WTC11 (cell line): ENCODE measurements at regions not wholly inside any gene's neighbourhood (a gene's known extent, or its start where the extent isn't known, plus 50 kb on each side); places are given as distances from the start of the nearest gene placed in this dataset.

Experiments
- ATAC-seq: fragments of 200-7000 bp; cut with Tn5 transposase; 2 replicates; pipeline ENCODE4 v1.10.0; 2021; ENCODE audit warnings: mild to moderate bottlenecking, moderate library complexity
- CTCF ChIA-PET: fragments of 300-600 bp; sonication (Branson Sonifier 250); formaldehyde crosslinking; loops from one replicate; lab custom pipeline; 2021; ENCODE audit warnings: antibody characterized with exemption; lab: Charles Lee
- POLR2A ChIA-PET: fragments of 350-600 bp; sonication (Branson Sonifier 250); formaldehyde crosslinking; loops from one replicate; lab custom pipeline; 2021; ENCODE audit warnings: antibody characterized with exemption; lab: Charles Lee
- DNase-seq: peaks from one replicate; pipeline ENCODE4 v3.0.0; 2021; ENCODE audit warnings: low spot score
- H3K27ac Mint-ChIP-seq: 2 replicates; pipeline ENCODE4 v1.8.0; 2021; ENCODE audit warnings: mixed read lengths
- H3K27me3 Mint-ChIP-seq: 2 replicates; pipeline ENCODE4 v1.8.0; 2021; ENCODE audit warnings: low read depth, mild to moderate bottlenecking, moderate library complexity, mixed read lengths
- H3K36me3 Mint-ChIP-seq: 2 replicates; pipeline ENCODE4 v1.8.0; 2021; ENCODE audit warnings: mixed read lengths
- H3K4me1 Mint-ChIP-seq: 2 replicates; pipeline ENCODE4 v1.8.0; 2022; ENCODE audit warnings: mixed read lengths
- H3K4me3 Mint-ChIP-seq: 2 replicates; pipeline ENCODE4 v1.8.0; 2021; ENCODE audit warnings: mild to moderate bottlenecking, moderate library complexity, mixed read lengths
- H3K9me3 Mint-ChIP-seq: 2 replicates; pipeline ENCODE4 v1.8.0; 2021; ENCODE audit warnings: mixed read lengths
- ATF2 ChIP-seq: sonication (generic); formaldehyde crosslinking; IDR thresholded peaks from 2 replicates; pipeline ENCODE4 v1.8.1; 2022; ENCODE audit warnings: low read depth, missing genetic modification reagents, borderline replicate concordance
- ATF6 ChIP-seq: sonication (generic); formaldehyde crosslinking; IDR thresholded peaks from 2 replicates; pipeline ENCODE4 v1.8.1; 2023; ENCODE audit warnings: mild to moderate bottlenecking, missing genetic modification reagents
- ESRRA ChIP-seq: sonication (generic); formaldehyde crosslinking; IDR thresholded peaks from 2 replicates; pipeline ENCODE4 v1.8.1; 2022; ENCODE audit warnings: mild to moderate bottlenecking, missing genetic modification reagents, borderline replicate concordance
- ETV6 ChIP-seq: sonication (generic); formaldehyde crosslinking; IDR thresholded peaks from 2 replicates; pipeline ENCODE4 v1.8.1; 2022; ENCODE audit warnings: mild to moderate bottlenecking, missing genetic modification reagents
- GABPB1 ChIP-seq: sonication (generic); formaldehyde crosslinking; IDR thresholded peaks from 2 replicates; pipeline ENCODE4 v1.8.1; 2023; ENCODE audit warnings: mild to moderate bottlenecking, missing genetic modification reagents
- MLX ChIP-seq: sonication (generic); formaldehyde crosslinking; IDR thresholded peaks from 2 replicates; pipeline ENCODE4 v1.8.1; 2023; ENCODE audit warnings: mild to moderate bottlenecking, missing genetic modification reagents, moderate library complexity
- NFYB ChIP-seq: sonication (generic); formaldehyde crosslinking; conservative IDR thresholded peaks from 2 replicates; pipeline ENCODE4 v1.8.0; 2022; ENCODE audit warnings: low read depth, missing genetic modification reagents
- PRDM15 ChIP-seq: sonication (generic); formaldehyde crosslinking; IDR thresholded peaks from 2 replicates; pipeline ENCODE4 v1.8.0; 2022; ENCODE audit warnings: missing genetic modification reagents
- SMAD4 ChIP-seq: sonication (generic); formaldehyde crosslinking; IDR thresholded peaks from 2 replicates; pipeline ENCODE4 v1.8.0; 2022; ENCODE audit warnings: mild to moderate bottlenecking, missing genetic modification reagents
- USF1 ChIP-seq: sonication (generic); formaldehyde crosslinking; IDR thresholded peaks from 2 replicates; pipeline ENCODE4 v1.8.0; 2022; ENCODE audit warnings: mild to moderate bottlenecking, missing genetic modification reagents
- ZNF121 ChIP-seq: sonication (generic); formaldehyde crosslinking; IDR thresholded peaks from 2 replicates; pipeline ENCODE4 v1.8.0; 2023; ENCODE audit warnings: missing genetic modification reagents
- TF ChIP-seq, protein P1 (sequence below): sonication (generic); formaldehyde crosslinking; IDR thresholded peaks from 2 replicates; pipeline ENCODE4 v1.8.0; 2023; ENCODE audit warnings: mild to moderate bottlenecking, missing genetic modification reagents
- TF ChIP-seq, protein P2 (sequence below): fragments of 250-450 bp; sonication (Bioruptor Pico); IDR thresholded peaks from 2 replicates; pipeline ENCODE4 v1.9.0; 2021; ENCODE audit warnings: mild to moderate bottlenecking
- TF ChIP-seq, protein P3 (sequence below): fragments of 250-450 bp; sonication (Bioruptor Pico); IDR thresholded peaks from 2 replicates; pipeline ENCODE4 v1.9.0; 2021; ENCODE audit warnings: mild to moderate bottlenecking, borderline replicate concordance
- TF ChIP-seq, protein P4 (sequence below): sonication (generic); formaldehyde crosslinking; IDR thresholded peaks from 2 replicates; pipeline ENCODE4 v1.8.1; 2022; ENCODE audit warnings: mild to moderate bottlenecking, missing genetic modification reagents, moderate library complexity, borderline replicate concordance
- TF ChIP-seq, protein P5 (sequence below): sonication (generic); formaldehyde crosslinking; IDR thresholded peaks from 2 replicates; pipeline ENCODE4 v1.8.1; 2022; ENCODE audit warnings: mild to moderate bottlenecking, moderate library complexity, missing genetic modification reagents

- ATAC-seq (no peak), DNase-seq (no peak)
- Mint-ChIP-seq H3K9me3 (peaks cover 6% of the 10 kb centered on the region; the same call in 1 of the 2 replicates), H3K27me3 (no peaks in the 10 kb centered on the region), H3K4me3 (no peak overlapping the region), H3K4me1 (peaks cover 16% of the 10 kb centered on the region), H3K36me3 (no peaks in the 10 kb centered on the region), H3K27ac (no peak overlapping the region; the same call in 1 of the 2 replicates)
- TF ChIP-seq, protein P1, sequence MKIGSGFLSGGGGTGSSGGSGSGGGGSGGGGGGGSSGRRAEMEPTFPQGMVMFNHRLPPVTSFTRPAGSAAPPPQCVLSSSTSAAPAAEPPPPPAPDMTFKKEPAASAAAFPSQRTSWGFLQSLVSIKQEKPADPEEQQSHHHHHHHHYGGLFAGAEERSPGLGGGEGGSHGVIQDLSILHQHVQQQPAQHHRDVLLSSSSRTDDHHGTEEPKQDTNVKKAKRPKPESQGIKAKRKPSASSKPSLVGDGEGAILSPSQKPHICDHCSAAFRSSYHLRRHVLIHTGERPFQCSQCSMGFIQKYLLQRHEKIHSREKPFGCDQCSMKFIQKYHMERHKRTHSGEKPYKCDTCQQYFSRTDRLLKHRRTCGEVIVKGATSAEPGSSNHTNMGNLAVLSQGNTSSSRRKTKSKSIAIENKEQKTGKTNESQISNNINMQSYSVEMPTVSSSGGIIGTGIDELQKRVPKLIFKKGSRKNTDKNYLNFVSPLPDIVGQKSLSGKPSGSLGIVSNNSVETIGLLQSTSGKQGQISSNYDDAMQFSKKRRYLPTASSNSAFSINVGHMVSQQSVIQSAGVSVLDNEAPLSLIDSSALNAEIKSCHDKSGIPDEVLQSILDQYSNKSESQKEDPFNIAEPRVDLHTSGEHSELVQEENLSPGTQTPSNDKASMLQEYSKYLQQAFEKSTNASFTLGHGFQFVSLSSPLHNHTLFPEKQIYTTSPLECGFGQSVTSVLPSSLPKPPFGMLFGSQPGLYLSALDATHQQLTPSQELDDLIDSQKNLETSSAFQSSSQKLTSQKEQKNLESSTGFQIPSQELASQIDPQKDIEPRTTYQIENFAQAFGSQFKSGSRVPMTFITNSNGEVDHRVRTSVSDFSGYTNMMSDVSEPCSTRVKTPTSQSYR (CRISPR knock-in tag) = no peak
- TF ChIP-seq ATF6 = no peak
- no peak for TF ChIP-seq SMAD4
- TF ChIP-seq ETV6 (CRISPR knock-in tag) = no peak
- no peak for TF ChIP-seq USF1 (CRISPR knock-in tag)
- TF ChIP-seq, protein P2, sequence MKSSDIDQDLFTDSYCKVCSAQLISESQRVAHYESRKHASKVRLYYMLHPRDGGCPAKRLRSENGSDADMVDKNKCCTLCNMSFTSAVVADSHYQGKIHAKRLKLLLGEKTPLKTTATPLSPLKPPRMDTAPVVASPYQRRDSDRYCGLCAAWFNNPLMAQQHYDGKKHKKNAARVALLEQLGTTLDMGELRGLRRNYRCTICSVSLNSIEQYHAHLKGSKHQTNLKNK (CRISPR knock-in tag) = no peak
- TF ChIP-seq, protein P3, sequence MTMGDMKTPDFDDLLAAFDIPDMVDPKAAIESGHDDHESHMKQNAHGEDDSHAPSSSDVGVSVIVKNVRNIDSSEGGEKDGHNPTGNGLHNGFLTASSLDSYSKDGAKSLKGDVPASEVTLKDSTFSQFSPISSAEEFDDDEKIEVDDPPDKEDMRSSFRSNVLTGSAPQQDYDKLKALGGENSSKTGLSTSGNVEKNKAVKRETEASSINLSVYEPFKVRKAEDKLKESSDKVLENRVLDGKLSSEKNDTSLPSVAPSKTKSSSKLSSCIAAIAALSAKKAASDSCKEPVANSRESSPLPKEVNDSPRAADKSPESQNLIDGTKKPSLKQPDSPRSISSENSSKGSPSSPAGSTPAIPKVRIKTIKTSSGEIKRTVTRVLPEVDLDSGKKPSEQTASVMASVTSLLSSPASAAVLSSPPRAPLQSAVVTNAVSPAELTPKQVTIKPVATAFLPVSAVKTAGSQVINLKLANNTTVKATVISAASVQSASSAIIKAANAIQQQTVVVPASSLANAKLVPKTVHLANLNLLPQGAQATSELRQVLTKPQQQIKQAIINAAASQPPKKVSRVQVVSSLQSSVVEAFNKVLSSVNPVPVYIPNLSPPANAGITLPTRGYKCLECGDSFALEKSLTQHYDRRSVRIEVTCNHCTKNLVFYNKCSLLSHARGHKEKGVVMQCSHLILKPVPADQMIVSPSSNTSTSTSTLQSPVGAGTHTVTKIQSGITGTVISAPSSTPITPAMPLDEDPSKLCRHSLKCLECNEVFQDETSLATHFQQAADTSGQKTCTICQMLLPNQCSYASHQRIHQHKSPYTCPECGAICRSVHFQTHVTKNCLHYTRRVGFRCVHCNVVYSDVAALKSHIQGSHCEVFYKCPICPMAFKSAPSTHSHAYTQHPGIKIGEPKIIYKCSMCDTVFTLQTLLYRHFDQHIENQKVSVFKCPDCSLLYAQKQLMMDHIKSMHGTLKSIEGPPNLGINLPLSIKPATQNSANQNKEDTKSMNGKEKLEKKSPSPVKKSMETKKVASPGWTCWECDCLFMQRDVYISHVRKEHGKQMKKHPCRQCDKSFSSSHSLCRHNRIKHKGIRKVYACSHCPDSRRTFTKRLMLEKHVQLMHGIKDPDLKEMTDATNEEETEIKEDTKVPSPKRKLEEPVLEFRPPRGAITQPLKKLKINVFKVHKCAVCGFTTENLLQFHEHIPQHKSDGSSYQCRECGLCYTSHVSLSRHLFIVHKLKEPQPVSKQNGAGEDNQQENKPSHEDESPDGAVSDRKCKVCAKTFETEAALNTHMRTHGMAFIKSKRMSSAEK (CRISPR knock-in tag) = no peak
- no peak for TF ChIP-seq GABPB1
- TF ChIP-seq ATF2 (CRISPR knock-in tag) = no peak
- ChIA-PET POLR2A (no interaction called here), CTCF (interaction anchor here (0.5 kb wide), 1 partner anchor 499 kb away, joined by 4 read pairs; no protein-coding TSS in a partner anchor)
Measured at GRCh38 chr9:82108941-82109340, 120.4 kb downstream of the SPATA31D1 start.

GRCh38 chr9:82109626-82110025 lies 121.1 kb downstream of the SPATA31D1 start:
- H3K4me3 Mint-ChIP-seq = no peak overlapping the region
- peaks cover 6% of the 10 kb centered on the region; the same call in 1 of the 2 replicates for H3K9me3 Mint-ChIP-seq
- no peaks in the 10 kb centered on the region for H3K36me3 Mint-ChIP-seq
- ATAC-seq (no peak), DNase-seq (no peak)
- H3K27me3 Mint-ChIP-seq = no peaks in the 10 kb centered on the region
- CTCF ChIA-PET = interaction anchor here (1.0 kb wide), 1 partner anchor 497 kb away, joined by 3 read pairs; no protein-coding TSS in a partner anchor
- peaks cover 16% of the 10 kb centered on the region for H3K4me1 Mint-ChIP-seq
- no peak overlapping the region for H3K27ac Mint-ChIP-seq
- POLR2A ChIA-PET = no interaction called here
- TF ChIP-seq PRDM15 (CRISPR knock-in tag) (no peak), ZNF121 (CRISPR knock-in tag) (no peak), NFYB (CRISPR knock-in tag) (no peak), MLX (CRISPR knock-in tag) (no peak), ESRRA (CRISPR knock-in tag) (no peak)
- TF ChIP-seq, protein P4, sequence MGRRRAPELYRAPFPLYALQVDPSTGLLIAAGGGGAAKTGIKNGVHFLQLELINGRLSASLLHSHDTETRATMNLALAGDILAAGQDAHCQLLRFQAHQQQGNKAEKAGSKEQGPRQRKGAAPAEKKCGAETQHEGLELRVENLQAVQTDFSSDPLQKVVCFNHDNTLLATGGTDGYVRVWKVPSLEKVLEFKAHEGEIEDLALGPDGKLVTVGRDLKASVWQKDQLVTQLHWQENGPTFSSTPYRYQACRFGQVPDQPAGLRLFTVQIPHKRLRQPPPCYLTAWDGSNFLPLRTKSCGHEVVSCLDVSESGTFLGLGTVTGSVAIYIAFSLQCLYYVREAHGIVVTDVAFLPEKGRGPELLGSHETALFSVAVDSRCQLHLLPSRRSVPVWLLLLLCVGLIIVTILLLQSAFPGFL (CRISPR knock-in tag) = no peak
- TF ChIP-seq, protein P5, sequence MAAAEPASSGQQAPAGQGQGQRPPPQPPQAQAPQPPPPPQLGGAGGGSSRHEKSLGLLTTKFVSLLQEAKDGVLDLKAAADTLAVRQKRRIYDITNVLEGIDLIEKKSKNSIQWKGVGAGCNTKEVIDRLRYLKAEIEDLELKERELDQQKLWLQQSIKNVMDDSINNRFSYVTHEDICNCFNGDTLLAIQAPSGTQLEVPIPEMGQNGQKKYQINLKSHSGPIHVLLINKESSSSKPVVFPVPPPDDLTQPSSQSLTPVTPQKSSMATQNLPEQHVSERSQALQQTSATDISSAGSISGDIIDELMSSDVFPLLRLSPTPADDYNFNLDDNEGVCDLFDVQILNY (CRISPR knock-in tag) = no peak
